Tibial artery (tissue), 4 donors: ENCODE measurements at regions not wholly inside any gene's neighbourhood (a gene's known extent, or its start where the extent isn't known, plus 50 kb on each side); places are given as distances from the start of the nearest gene placed in this dataset.

Experiments
- DNase-seq, 2 donors: peaks; one replicate each; pipeline ENCODE4 v3.0.0-alpha.2; 2019
- H3K27ac ChIP-seq, 2 donors: fragments of 200-600 bp; sonication (generic) in 1 of 2; 1 replicate in 1 of 2; 2 replicates in 1 of 2; pipeline ENCODE4 v1.5.1; 2018 to 2019; ENCODE audit warnings: mild to moderate bottlenecking in 1 of 2
- H3K27me3 ChIP-seq, 2 donors: fragments of 200-600 bp; sonication (generic) in 1 of 2; one replicate each; pipeline versions ENCODE4 v1.5.1 to v1.6.0; 2016 to 2019
- H3K36me3 ChIP-seq, 3 donors: fragments of 200-600 bp; sonication (generic) in 2 of 3; one replicate each; pipeline ENCODE4 v1.5.1; 2016 to 2019; ENCODE audit warnings: mild to moderate bottlenecking in 2 of 3
- H3K4me1 ChIP-seq, 4 donors: fragments of 200-600 bp; sonication (generic) in 2 of 4; 1 replicate in 3 of 4; 2 replicates in 1 of 4; pipeline ENCODE4 v1.5.1; 2016 to 2019
- H3K4me3 ChIP-seq, 2 donors: fragments of 200-600 bp; sonication (generic) in 1 of 2; 1 replicate in 1 of 2; 2 replicates in 1 of 2; pipeline ENCODE4 v1.5.1; 2018 to 2019; ENCODE audit warnings: mild to moderate bottlenecking in 2 of 2
- H3K9me3 ChIP-seq, 3 donors: fragments of 200-600 bp; sonication (generic) in 1 of 3; one replicate each; pipeline ENCODE4 v1.5.1; 2016 to 2019
- CTCF ChIP-seq, 2 experiments: fragments of 200-600 bp in 1 of 2; fragments of 450-650 bp in 1 of 2; IDR thresholded peaks; one replicate each; pipeline ENCODE4 v1.5.1; 2017 to 2019; ENCODE audit warnings: antibody characterized with exemption in 2 of 2, mild to moderate bottlenecking in 1 of 2, moderate library complexity in 1 of 2
- intact Hi-C: fragments of 100-400 bp; cut with DNase I; formaldehyde crosslinking; loops from one replicate; pipeline ENCODE4 v1.15.0; 2023; ENCODE audit warnings: low total_unique reads

DNA sequence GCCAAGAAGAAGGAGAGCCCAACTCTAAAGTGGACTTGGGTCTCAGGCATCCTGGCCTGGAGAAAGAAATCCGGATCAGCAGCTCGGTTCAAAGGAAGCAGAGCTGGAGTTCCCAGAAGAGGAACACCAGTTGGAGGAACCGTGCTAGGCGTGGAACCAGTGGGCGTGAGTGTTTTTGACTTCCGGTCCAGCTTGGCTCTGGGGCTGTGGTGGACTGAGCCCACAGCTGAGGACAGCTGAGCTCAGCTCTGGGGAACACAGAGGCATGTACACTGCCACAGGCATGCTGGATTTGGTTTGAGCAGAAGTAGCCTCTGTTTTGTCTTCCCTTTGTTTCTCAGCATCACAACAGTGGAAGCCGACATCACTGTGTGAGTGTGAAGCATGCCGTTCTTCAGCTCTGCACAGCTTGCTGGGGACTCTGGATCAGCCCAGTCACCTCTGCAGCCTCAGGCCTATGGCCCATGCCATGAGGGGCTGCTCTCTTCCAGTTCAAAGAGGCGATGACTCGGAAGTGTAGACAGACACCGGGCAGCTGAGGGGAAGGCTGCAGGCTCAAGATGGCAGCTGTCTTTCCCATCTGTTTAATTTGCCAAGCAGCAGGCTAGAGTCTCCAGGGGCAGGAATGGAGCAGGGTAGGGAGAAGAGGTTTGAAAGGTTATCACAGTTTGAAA lies 185.8 kb upstream of the UBE3A start:
- Histone ChIP-seq H3K36me3 (no peaks in the 10 kb centered on the region), H3K4me1 (no peaks in the 10 kb centered on the region), H3K27me3 (no peaks in the 10 kb centered on the region), H3K27ac (no peak overlapping the region), H3K9me3 (no peaks in the 10 kb centered on the region), H3K4me3 (no peak overlapping the region)
- intact Hi-C loops: no loop called here
- DNase-seq: peak in 1 of 2 donors; percentile 33
- TF ChIP-seq CTCF (IDR thresholded peaks at IDR 0.05): no peak

- Histone ChIP-seq H3K4me1 (no peaks in the 10 kb centered on the region), H3K27me3 (no peaks in the 10 kb centered on the region), H3K36me3 (no peaks in the 10 kb centered on the region), H3K9me3 (no peaks in the 10 kb centered on the region), H3K27ac (no peak overlapping the region), H3K4me3 (no peak overlapping the region)
- no peak for TF ChIP-seq CTCF (IDR thresholded peaks at IDR 0.05)
- intact Hi-C loops: no loop called here
- no peak for DNase-seq
Measured at GRCh38 chr15:25623708-25624107, 184.9 kb upstream of the UBE3A start.

- TF ChIP-seq CTCF (IDR thresholded peaks at IDR 0.05): no peak
- Histone ChIP-seq H3K4me1 (no peaks in the 10 kb centered on the region), H3K36me3 (no peaks in the 10 kb centered on the region), H3K4me3 (no peak overlapping the region), H3K27ac (no peak overlapping the region), H3K9me3 (no peaks in the 10 kb centered on the region), H3K27me3 (no peaks in the 10 kb centered on the region)
- DNase-seq: no peak
- intact Hi-C loops: no loop called here
Measured at GRCh38 chr15:25620466-25620865, 181.6 kb upstream of the UBE3A start.

- intact Hi-C loops: no loop called here
Measured at GRCh38 chr15:25619761-25620160, 180.9 kb upstream of the UBE3A start.

DNA sequence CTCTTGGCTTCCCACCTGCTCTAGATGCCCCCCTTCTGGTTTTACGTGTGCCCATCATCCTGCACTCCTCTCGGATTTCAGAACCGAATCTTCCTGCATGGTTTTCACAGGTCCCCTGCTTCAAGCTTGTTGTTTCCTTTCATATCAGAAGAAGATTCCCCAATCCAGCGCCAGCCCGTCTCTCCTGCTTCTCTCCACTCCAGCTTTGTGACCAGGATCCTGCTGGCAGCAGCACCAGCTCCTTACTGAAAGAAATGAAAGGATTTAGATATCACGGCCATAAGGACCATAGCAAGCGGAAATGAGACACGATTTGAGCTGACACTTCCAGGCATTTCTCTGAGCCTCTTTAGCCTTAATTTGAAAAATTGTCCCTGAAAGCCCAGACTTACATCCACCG lies 180.3 kb upstream of the UBE3A start:
- Histone ChIP-seq H3K4me3 (no peak overlapping the region), H3K27ac (no peak overlapping the region), H3K9me3 (no peaks in the 10 kb centered on the region), H3K27me3 (no peaks in the 10 kb centered on the region), H3K4me1 (no peaks in the 10 kb centered on the region), H3K36me3 (no peaks in the 10 kb centered on the region)
- intact Hi-C loops: no loop called here
- DNase-seq: no peak
- no peak for TF ChIP-seq CTCF (IDR thresholded peaks at IDR 0.05)

More at GRCh38 chr15:25619761-25620160, 180.9 kb upstream of the UBE3A start:
- H3K4me3 ChIP-seq: no peak overlapping the region
- H3K27me3 ChIP-seq: no peaks in the 10 kb centered on the region
- TF ChIP-seq CTCF (IDR thresholded peaks at IDR 0.05): no peak
- no peak for DNase-seq
- H3K36me3 ChIP-seq: no peaks in the 10 kb centered on the region
- H3K27ac ChIP-seq: no peak overlapping the region
- H3K4me1 ChIP-seq: no peaks in the 10 kb centered on the region
- no peaks in the 10 kb centered on the region for H3K9me3 ChIP-seq

GRCh38 chr15:25618161-25618560 lies 179.3 kb upstream of the UBE3A start:
- H3K9me3 ChIP-seq: no peaks in the 10 kb centered on the region
- no peak for DNase-seq

More at GRCh38 chr15:25618161-25618560, 179.3 kb upstream of the UBE3A start:
- Histone ChIP-seq H3K4me1 (no peaks in the 10 kb centered on the region), H3K36me3 (no peaks in the 10 kb centered on the region), H3K4me3 (no peak overlapping the region), H3K27ac (no peak overlapping the region), H3K27me3 (no peaks in the 10 kb centered on the region)
- intact Hi-C loops: no loop called here
- no peak for TF ChIP-seq CTCF (IDR thresholded peaks at IDR 0.05)
